MG63 (cell line): ENCODE measurements at regions not wholly inside any gene's neighbourhood (a gene's known extent, or its start where the extent isn't known, plus 50 kb on each side); places are given as distances from the start of the nearest gene placed in this dataset.

ENCODE experiments used
- DNase-seq: peaks from one replicate; pipeline ENCODE4 v3.0.0-alpha.2; 2020
- H3K27me3 ChIP-seq: fragments of 250-450 bp; sonication (Bioruptor Pico); 2 replicates; pipeline ENCODE4 v1.5.1; 2020; ENCODE audit warnings: mild to moderate bottlenecking, moderate library complexity
- H3K36me3 ChIP-seq: fragments of 250-450 bp; sonication (Bioruptor Pico); 2 replicates; pipeline ENCODE4 v1.5.1; 2020; ENCODE audit warnings: mild to moderate bottlenecking, moderate library complexity
- H3K4me3 ChIP-seq: fragments of 250-450 bp; sonication (Bioruptor Pico); 2 replicates; pipeline ENCODE4 v1.5.1; 2020; ENCODE audit warnings: mild to moderate bottlenecking, moderate library complexity
- H3K9me3 ChIP-seq: fragments of 250-450 bp; sonication (Bioruptor Pico); 2 replicates; pipeline ENCODE4 v1.5.1; 2020; ENCODE audit warnings: mild to moderate bottlenecking, moderate library complexity

DNA sequence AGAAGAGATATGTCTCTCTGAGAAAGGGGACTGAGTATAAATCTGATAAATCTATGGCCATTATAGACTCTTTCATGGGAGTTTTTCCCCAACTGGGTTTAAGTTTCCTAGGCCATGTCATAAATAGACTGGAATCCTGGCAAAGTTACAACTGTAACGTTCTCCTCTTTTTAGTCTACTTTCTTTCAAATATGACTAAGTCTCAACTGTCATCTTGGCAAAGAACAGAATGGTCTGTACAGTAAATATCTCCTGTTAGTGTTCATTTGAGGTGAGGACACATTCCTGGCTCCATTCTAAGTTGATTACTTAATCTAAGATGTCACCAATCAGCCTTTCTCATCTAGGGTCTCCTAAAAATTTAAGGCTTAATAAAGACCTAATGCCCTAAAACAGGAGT is 300.5 kb downstream of the BRINP2 start:
- no peak for DNase-seq
- H3K4me3 ChIP-seq: no peak overlapping the region

GRCh38 chr1:177469519-177469918 is 298.8 kb downstream of the BRINP2 start:
- Histone ChIP-seq H3K9me3 (no peaks in the 10 kb centered on the region), H3K36me3 (no peaks in the 10 kb centered on the region), H3K4me3 (no peak overlapping the region), H3K27me3 (peaks cover 2% of the 10 kb centered on the region; the same call in 1 of the 2 replicates)
- DNase-seq: no peak

More for the DNA sequence above, 300.5 kb downstream of the BRINP2 start:
- Histone ChIP-seq H3K9me3 (no peaks in the 10 kb centered on the region), H3K27me3 (no peaks in the 10 kb centered on the region), H3K36me3 (no peaks in the 10 kb centered on the region)

DNA sequence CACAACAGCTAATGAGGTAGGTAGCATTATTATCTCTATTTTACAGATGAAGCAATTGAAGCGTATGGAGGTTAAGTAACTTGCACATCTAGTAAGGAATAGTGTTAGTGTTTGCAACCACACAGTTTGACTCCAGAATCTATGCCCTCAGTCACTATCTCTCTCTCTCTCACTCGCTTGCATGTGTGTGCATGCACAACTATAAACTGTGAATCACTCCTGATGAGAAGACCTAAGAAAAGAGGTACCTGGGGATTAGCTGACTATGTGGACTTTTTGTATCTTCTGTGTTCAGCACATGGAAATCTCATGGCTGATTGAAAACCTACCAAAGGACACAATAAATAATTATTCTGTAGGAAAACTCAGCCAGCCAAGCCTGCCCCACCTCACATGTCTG is 295.5 kb downstream of the BRINP2 start:
- no peak overlapping the region for H3K4me3 ChIP-seq

GRCh38 chr1:177464686-177465085 is 293.9 kb downstream of the BRINP2 start:
- Histone ChIP-seq H3K27me3 (peaks cover 2% of the 10 kb centered on the region; the same call in 1 of the 2 replicates), H3K9me3 (no peaks in the 10 kb centered on the region), H3K4me3 (no peak overlapping the region), H3K36me3 (no peaks in the 10 kb centered on the region)
- no peak for DNase-seq

More for the DNA sequence above, 295.5 kb downstream of the BRINP2 start:
- no peaks in the 10 kb centered on the region for H3K9me3 ChIP-seq
- no peak for DNase-seq
- H3K27me3 ChIP-seq: peaks cover 2% of the 10 kb centered on the region; the same call in 1 of the 2 replicates
- no peaks in the 10 kb centered on the region for H3K36me3 ChIP-seq

DNA sequence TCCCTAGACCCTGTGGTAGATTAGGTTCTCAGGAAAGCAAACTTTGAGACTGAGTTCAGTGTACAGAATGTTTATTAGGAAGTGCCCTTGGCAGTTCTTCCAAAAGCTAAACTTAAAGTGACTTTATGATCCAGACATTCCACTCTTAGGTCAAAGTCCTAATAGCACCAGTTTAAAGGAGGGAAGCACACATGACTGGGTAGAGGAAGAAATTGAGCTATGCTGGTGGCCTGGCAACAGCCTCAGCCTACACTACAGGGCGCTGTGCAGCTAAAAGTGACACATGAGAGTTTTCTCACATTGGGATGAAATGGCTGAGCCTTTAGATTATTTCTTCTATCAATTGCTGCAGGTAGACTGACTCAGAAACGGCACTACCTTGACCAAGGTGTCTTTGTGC is 280.4 kb downstream of the BRINP2 start:
- Histone ChIP-seq H3K27me3 (peaks cover 3% of the 10 kb centered on the region), H3K36me3 (no peaks in the 10 kb centered on the region), H3K9me3 (no peaks in the 10 kb centered on the region), H3K4me3 (no peak overlapping the region)
- no peak for DNase-seq

DNA sequence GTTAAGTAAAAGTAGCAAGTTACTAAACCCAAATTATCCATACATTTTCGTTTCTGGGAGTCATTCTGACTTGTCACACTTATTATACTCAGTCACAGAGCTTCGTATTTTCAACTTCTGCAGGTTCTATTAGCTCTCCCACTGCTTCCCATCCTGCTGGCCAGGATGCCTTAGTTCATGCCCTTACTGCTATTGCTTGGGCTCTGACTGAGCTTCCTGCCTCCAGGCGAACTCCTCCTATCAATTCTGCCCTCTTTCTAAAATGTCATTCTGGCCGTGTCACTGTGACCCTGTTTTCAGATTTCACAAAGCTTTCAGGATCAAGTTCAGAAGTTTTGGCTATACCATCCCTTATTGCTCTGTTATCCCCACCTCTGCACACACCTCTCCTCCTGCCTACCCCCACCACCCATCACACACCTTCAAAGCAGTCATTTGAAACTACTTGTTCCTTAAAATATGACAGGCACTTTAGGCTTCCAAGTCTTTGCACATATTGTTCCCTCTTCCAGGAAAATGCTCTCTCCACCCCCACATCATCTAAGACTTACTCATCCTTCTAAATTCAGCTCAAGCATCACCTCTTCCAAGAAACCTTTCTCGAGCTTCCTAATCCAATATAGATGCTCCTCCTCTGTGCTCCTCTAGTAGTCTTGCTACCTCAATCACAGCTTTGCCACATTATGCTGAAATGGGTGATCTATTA is 278.0 kb downstream of the BRINP2 start:
- Histone ChIP-seq H3K27me3 (peaks cover 3% of the 10 kb centered on the region; the same call in 1 of the 2 replicates), H3K9me3 (no peaks in the 10 kb centered on the region), H3K36me3 (no peaks in the 10 kb centered on the region), H3K4me3 (no peak overlapping the region)
- DNase-seq: no peak

DNA sequence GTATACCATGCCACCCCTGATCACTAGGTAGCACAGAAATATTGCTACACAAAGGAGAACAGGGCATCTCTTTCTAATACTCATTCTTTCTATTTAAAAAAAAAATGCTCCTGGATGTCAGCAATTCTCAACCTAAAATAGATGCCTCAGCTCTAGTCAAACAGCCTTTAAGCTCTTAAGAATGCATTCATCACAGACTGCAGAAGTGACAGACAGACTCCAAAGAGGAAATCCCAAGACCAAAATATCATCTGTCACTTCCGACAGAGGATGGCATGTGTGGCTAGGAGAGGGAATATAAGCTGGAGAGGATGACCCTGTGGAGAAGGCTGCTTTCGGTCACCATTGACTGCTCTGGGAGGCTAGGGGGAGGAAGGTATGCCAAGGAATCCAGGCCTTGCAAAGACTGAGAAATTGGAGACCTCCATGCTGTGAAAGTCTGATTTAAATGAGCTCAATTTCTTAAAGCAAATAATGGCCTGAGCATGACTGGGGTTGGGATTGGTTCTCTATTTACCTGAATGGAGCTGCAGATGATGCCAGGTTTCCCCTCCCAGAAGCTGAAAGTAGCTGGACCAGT is 277.4 kb downstream of the BRINP2 start:
- Histone ChIP-seq H3K9me3 (no peaks in the 10 kb centered on the region), H3K27me3 (peaks cover 3% of the 10 kb centered on the region; the same call in 1 of the 2 replicates), H3K36me3 (no peaks in the 10 kb centered on the region), H3K4me3 (no peak overlapping the region)
- DNase-seq: no peak

DNA sequence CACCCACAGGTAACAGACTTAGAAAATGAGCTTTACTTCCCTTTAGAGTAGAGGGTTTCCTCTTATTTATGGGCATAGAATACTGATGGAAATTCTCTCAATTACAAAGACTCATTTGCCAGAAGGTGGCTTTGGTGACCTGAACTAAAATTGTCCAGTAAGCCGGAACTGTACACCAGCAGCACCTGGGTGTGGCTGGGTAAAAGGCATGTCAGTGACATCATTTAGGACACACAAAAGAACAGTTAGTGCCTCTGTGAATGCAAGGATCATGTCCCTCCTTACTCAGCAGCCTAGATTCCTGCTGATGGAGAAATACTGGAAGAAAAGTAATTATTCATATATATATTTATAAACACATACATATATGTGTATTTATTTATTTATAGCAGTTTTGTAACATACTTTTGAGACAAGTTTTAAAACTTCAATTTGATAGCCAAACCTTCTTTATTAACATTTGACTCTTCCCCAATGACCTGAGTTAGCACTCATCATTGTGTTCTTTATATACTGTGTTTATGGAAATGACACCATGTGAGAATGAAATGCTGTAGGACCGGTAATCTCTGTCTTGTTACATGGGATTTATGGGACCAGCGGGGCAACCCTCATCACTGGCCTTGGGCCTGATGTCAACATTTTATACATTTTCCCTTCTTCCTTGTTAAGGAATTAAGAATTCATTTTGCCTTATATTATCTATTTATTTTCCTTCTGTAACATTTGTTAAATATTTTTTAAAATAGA is 274.4 kb downstream of the BRINP2 start:
- Histone ChIP-seq H3K4me3 (no peak overlapping the region), H3K9me3 (no peaks in the 10 kb centered on the region)
- no peak for DNase-seq

GRCh38 chr1:177443003-177443402 is 272.2 kb downstream of the BRINP2 start:
- H3K36me3 ChIP-seq: no peaks in the 10 kb centered on the region
- H3K27me3 ChIP-seq: peaks cover 3% of the 10 kb centered on the region; the same call in 1 of the 2 replicates
- no peak for DNase-seq
- H3K4me3 ChIP-seq: no peak overlapping the region
- H3K9me3 ChIP-seq: no peaks in the 10 kb centered on the region

More for the DNA sequence above, 274.4 kb downstream of the BRINP2 start:
- Histone ChIP-seq H3K36me3 (no peaks in the 10 kb centered on the region), H3K27me3 (peaks cover 3% of the 10 kb centered on the region; the same call in 1 of the 2 replicates)

DNA sequence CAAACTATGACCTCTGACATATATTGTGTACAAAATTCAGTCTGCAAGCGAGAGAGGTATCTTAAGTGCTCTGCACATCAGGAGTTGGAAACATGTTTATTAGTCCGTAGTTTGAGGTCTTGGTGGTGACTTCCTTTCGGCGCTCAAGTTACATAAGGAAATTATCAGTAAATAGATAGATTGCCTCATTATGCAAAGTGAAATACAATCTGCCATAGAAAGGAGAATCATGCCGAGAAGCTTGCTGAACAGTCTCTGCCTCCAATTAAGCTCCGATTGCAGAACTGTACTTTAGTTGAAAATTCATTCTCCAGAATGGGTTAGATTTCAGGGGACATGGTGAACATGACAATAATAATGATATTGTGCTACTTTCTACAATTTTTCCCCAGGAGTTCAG is 271.8 kb downstream of the BRINP2 start:
- peaks cover 3% of the 10 kb centered on the region; the same call in 1 of the 2 replicates for H3K27me3 ChIP-seq
- H3K4me3 ChIP-seq: no peak overlapping the region
- no peak for DNase-seq
- H3K9me3 ChIP-seq: no peaks in the 10 kb centered on the region
- no peaks in the 10 kb centered on the region for H3K36me3 ChIP-seq

DNA sequence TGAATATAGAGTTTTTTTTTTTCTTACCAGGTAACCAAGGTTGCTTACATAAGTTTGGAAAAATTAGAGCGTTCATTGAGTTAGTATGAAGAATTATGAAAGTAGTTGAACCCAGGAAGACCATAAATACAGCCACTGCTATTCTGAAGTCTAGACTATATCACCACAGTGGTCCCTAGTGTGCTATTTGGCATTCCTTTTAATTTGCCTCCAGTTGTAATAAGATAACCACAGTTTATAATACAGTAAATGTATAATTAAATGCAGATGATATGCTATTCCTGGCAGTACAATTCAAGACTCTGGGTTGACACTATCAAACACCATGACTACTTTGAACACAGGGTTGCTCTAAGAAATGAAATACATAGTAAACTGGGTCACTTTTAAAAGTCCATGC is 270.5 kb downstream of the BRINP2 start:
- H3K9me3 ChIP-seq: no peaks in the 10 kb centered on the region
- no peaks in the 10 kb centered on the region for H3K36me3 ChIP-seq
- DNase-seq: no peak
- no peak overlapping the region for H3K4me3 ChIP-seq
- no peaks in the 10 kb centered on the region for H3K27me3 ChIP-seq

- no peaks in the 10 kb centered on the region for H3K9me3 ChIP-seq
- DNase-seq: no peak
- no peak overlapping the region for H3K4me3 ChIP-seq
- no peaks in the 10 kb centered on the region for H3K36me3 ChIP-seq
- H3K27me3 ChIP-seq: no peaks in the 10 kb centered on the region
Observed at GRCh38 chr1:177440821-177441220, 270.1 kb downstream of the BRINP2 start.

DNA sequence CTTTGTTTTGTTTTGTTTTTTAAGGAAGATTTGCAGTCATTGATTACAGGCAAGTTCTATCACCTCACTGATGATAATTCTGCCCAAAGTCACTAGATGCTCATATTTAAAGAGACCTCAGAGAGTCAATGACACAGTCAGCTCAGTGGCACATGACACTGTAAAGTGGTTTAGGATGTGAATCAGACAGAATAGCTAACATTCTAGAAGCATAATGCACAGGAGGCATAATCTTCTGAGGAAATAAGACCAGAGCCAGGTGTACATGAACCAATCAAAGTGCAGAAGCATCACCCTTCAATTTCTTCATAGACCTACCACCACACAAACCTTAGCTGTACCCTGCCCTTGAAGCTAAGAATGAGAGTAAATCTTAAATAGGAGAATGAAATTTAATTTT is 268.5 kb downstream of the BRINP2 start:
- H3K27me3 ChIP-seq: no peaks in the 10 kb centered on the region
- DNase-seq: no peak
- no peaks in the 10 kb centered on the region for H3K9me3 ChIP-seq
- H3K4me3 ChIP-seq: no peak overlapping the region
- H3K36me3 ChIP-seq: no peaks in the 10 kb centered on the region

DNA sequence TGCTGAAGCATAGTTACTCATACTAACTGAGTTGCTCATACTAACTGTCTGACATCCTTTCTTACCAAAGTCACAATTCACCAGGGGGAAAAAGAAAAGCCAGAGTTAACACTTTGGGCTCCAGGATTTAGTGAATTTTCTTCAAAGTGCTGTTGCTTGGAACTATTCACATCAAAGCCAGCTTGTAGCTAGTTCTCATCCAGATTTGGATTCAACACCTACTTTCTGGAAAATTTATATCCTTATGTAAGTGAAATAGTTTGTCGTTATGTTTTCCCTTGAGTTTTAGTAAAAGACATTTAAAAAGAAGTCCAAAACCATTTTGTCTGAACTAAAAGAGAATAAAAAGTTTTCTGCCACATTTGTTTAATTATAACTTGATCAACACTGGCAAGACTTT is 264.6 kb downstream of the BRINP2 start:
- Histone ChIP-seq H3K4me3 (no peak overlapping the region), H3K36me3 (no peaks in the 10 kb centered on the region), H3K27me3 (peaks cover 2% of the 10 kb centered on the region; the same call in 1 of the 2 replicates), H3K9me3 (no peaks in the 10 kb centered on the region)
- no peak for DNase-seq

GRCh38 chr1:177432897-177433296 is 262.1 kb downstream of the BRINP2 start:
- Histone ChIP-seq H3K9me3 (no peaks in the 10 kb centered on the region), H3K36me3 (no peaks in the 10 kb centered on the region), H3K4me3 (no peak overlapping the region), H3K27me3 (peaks cover 2% of the 10 kb centered on the region; the same call in 1 of the 2 replicates)
- DNase-seq: no peak

- no peaks in the 10 kb centered on the region for H3K9me3 ChIP-seq
- H3K27me3 ChIP-seq: peaks cover 2% of the 10 kb centered on the region; the same call in 1 of the 2 replicates
- no peak overlapping the region for H3K4me3 ChIP-seq
- H3K36me3 ChIP-seq: no peaks in the 10 kb centered on the region
- DNase-seq: no peak
Observed at GRCh38 chr1:177431123-177431522, 260.4 kb downstream of the BRINP2 start.

GRCh38 chr1:177429234-177429633 is 258.5 kb downstream of the BRINP2 start:
- Histone ChIP-seq H3K4me3 (no peak overlapping the region), H3K36me3 (no peaks in the 10 kb centered on the region), H3K9me3 (no peaks in the 10 kb centered on the region), H3K27me3 (peaks cover 2% of the 10 kb centered on the region; the same call in 1 of the 2 replicates)
- no peak for DNase-seq
